ENCODE measurements at regions not wholly inside any gene's neighbourhood (a gene's known extent, or its start where the extent isn't known, plus 50 kb on each side); places are given as distances from the start of the nearest gene placed in this dataset.

- TF ChIP-seq CTCF (conservative IDR thresholded peaks at IDR 0.05; ENCODE audit: control insufficient read depth, insufficient read depth, low read depth, low read length), result no peak
- peak; percentile 14 for DNase-seq (ENCODE audit: low read depth)
- H3K4me3 ChIP-seq (ENCODE audit: control insufficient read depth, low read depth, low read length), result no peak overlapping the region
Observed at GRCh38 chr2:8520791-8521344, 161.0 kb upstream of the ID2 start.

- DNase-seq (ENCODE audit: low read depth), result no peak
- no peak for TF ChIP-seq CTCF (conservative IDR thresholded peaks at IDR 0.05; ENCODE audit: control insufficient read depth, insufficient read depth, low read depth, low read length)
Observed at GRCh38 chr2:8522687-8523086, 159.2 kb upstream of the ID2 start.

GRCh38 chr2:8524388-8524787 is 157.5 kb upstream of the ID2 start:
- DNase-seq (ENCODE audit: low read depth), result no peak
- TF ChIP-seq CTCF (conservative IDR thresholded peaks at IDR 0.05; ENCODE audit: control insufficient read depth, insufficient read depth, low read depth, low read length), result no peak
- no peak overlapping the region for H3K4me3 ChIP-seq (ENCODE audit: control insufficient read depth, low read depth, low read length)

More at GRCh38 chr2:8522687-8523086, 159.2 kb upstream of the ID2 start:
- H3K4me3 ChIP-seq (ENCODE audit: control insufficient read depth, low read depth, low read length), result no peak overlapping the region

- H3K4me3 ChIP-seq (ENCODE audit: control insufficient read depth, low read depth, low read length), result no peak overlapping the region
- DNase-seq (ENCODE audit: low read depth), result no peak
- TF ChIP-seq CTCF (conservative IDR thresholded peaks at IDR 0.05; ENCODE audit: control insufficient read depth, insufficient read depth, low read depth, low read length), result no peak
Observed at GRCh38 chr2:8524823-8525222, 157.0 kb upstream of the ID2 start.

- TF ChIP-seq CTCF (conservative IDR thresholded peaks at IDR 0.05; ENCODE audit: control insufficient read depth, insufficient read depth, low read depth, low read length), result no peak
- H3K4me3 ChIP-seq (ENCODE audit: control insufficient read depth, low read depth, low read length), result no peak overlapping the region
- no peak for DNase-seq (ENCODE audit: low read depth)
Observed at GRCh38 chr2:8525236-8525581, 156.6 kb upstream of the ID2 start.

GRCh38 chr2:8525582-8526402 is 156.1 kb upstream of the ID2 start:
- DNase-seq (ENCODE audit: low read depth), result peak; percentile 26
- no peak for TF ChIP-seq CTCF (conservative IDR thresholded peaks at IDR 0.05; ENCODE audit: control insufficient read depth, insufficient read depth, low read depth, low read length)
- H3K4me3 ChIP-seq (ENCODE audit: control insufficient read depth, low read depth, low read length), result no peak overlapping the region

Measured in fibroblast of mammary gland (primary cell).